ENCODE measurements at regions not wholly inside any gene's neighbourhood (a gene's known extent, or its start where the extent isn't known, plus 50 kb on each side); places are given as distances from the start of the nearest gene placed in this dataset.

DNA sequence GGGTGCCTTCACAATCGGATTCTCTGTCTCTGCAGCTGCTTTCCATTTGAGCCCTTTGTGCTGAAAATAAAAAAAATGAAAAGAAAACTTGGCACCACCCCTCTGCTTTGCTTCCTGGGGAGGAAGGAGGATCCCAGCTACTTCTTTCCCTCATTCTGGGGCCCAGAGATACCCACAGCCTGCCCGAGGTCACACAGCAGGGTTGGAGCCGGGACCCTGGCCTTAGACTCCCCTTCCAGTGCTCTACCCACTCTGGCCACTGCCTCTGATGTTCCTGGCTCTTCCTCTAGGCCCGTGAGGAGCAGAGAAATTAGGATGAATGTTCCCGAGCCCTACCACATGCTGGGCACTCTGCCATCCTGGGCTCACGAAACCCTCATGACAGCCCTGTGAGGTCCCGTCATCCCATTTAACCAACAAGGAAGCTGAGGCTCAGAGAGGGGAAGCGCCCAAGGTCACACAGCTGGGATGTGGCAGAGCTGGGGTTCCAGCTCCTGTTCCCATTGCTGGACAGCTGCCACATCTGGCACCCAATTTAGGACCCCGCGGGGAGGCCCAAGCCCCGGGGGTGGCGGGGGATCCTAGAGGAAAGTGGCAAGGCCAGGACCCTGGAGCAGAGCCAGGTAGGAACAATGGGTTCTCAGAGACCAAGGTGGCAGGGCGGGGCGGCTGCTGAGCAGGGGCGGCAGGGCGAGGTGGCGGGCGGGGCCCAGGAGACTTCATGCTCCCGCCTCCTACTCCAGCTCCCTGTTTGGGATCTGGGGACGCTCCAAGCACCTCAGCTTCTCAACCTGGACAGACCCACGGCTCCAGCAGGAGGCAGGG is 76.6 kb downstream of the CEBPB start:
- Histone ChIP-seq H3K36me3 (ENCODE audit: insufficient read depth in 1 of 2, low read depth in 1 of 2) (no peaks in the 10 kb centered on the region), H3K9me3 (no peaks in the 10 kb centered on the region), H3K4me1 (peaks cover 6% of the 10 kb centered on the region), H3K27me3 (ENCODE audit: insufficient read depth in 3 of 3, low read length in 2 of 3) (no peaks in the 10 kb centered on the region), H3K4me3 (no peak overlapping the region), H3K27ac (no peak overlapping the region)
- ATAC-seq (peak; percentile 15 to 32 (median 28)), DNase-seq (peak; percentile 73 to 77)
- intact Hi-C loops (cut with DNase I) = no loop called here
- 36 to 57% (median 50%) methylated on average over 19 to 21 of the region's 21 CpGs for WGBS, 3 donors
- no peak for TF ChIP-seq CTCF (IDR thresholded peaks at IDR 0.05)

DNA sequence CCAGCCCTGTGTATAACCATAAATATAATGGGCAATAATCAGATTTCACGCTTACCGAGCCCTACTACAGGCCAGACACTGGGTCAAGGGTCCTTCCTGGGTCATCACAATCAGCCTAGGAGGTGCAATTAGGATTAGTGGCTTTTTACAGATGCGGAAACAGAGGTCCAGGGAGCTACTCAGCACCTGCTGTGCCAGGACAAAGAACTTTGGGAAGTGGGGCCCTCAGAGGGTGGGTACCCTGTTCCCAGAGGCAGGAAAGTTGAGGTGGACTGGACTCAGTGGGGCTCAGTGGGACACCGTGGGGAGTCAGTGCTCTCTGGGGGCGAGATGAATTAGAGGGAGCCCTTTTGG is 77.2 kb downstream of the CEBPB start:
- 76 to 83% (median 78%) methylated on average over 5 of the region's 5 CpGs for WGBS, 3 donors
- no peak overlapping the region for H3K27ac ChIP-seq
- intact Hi-C loops (cut with DNase I) = no loop called here
- no peaks in the 10 kb centered on the region for H3K27me3 ChIP-seq (ENCODE audit: insufficient read depth in 3 of 3, low read length in 2 of 3)
- H3K9me3 ChIP-seq = no peaks in the 10 kb centered on the region
- ATAC-seq (peak in 1 of 4 donors; percentile 2), DNase-seq (no peak)
- TF ChIP-seq CTCF (IDR thresholded peaks at IDR 0.05) = no peak
- H3K36me3 ChIP-seq (ENCODE audit: insufficient read depth in 1 of 2, low read depth in 1 of 2) = no peaks in the 10 kb centered on the region
- H3K4me3 ChIP-seq = no peak overlapping the region
- H3K4me1 ChIP-seq = peaks cover 6% of the 10 kb centered on the region

- Histone ChIP-seq H3K27me3 (ENCODE audit: insufficient read depth in 3 of 3, low read length in 2 of 3) (no peaks in the 10 kb centered on the region), H3K4me3 (no peak overlapping the region), H3K27ac (no peak overlapping the region), H3K4me1 (peaks cover 20% of the 10 kb centered on the region), H3K36me3 (ENCODE audit: insufficient read depth in 1 of 2, low read depth in 1 of 2) (no peaks in the 10 kb centered on the region), H3K9me3 (no peaks in the 10 kb centered on the region)
- intact Hi-C loops (cut with DNase I) = no loop called here
- peak in 1 of 2 donors; percentile 30 for DNase-seq
- no peak for TF ChIP-seq CTCF (IDR thresholded peaks at IDR 0.05)
- no peak for ATAC-seq
- 78 to 86% (median 80%) methylated on average over 19 to 20 of the region's 20 CpGs for WGBS, 3 donors
Observed at GRCh38 chr20:50269091-50270033, 78.7 kb downstream of the CEBPB start.

GRCh38 chr20:50270034-50270395 is 79.4 kb downstream of the CEBPB start:
- H3K4me1 ChIP-seq = peaks cover 21% of the 10 kb centered on the region
- intact Hi-C loops (cut with DNase I) = no loop called here
- H3K9me3 ChIP-seq = no peaks in the 10 kb centered on the region
- no peak overlapping the region for H3K27ac ChIP-seq
- ATAC-seq = no peak
- H3K4me3 ChIP-seq = no peak overlapping the region
- H3K36me3 ChIP-seq (ENCODE audit: insufficient read depth in 1 of 2, low read depth in 1 of 2) = no peaks in the 10 kb centered on the region
- 90 to 96% (median 94%) methylated on average over 8 of the region's 8 CpGs for WGBS, 3 donors
- DNase-seq = peak in 1 of 2 donors; percentile 45
- no peak for TF ChIP-seq CTCF (IDR thresholded peaks at IDR 0.05)
- no peaks in the 10 kb centered on the region for H3K27me3 ChIP-seq (ENCODE audit: insufficient read depth in 3 of 3, low read length in 2 of 3)
